Skeletal muscle satellite cell (primary cell): ENCODE measurements at regions not wholly inside any gene's neighbourhood (a gene's known extent, or its start where the extent isn't known, plus 50 kb on each side); places are given as distances from the start of the nearest gene placed in this dataset.

ENCODE experiments used
- H3K27me3 ChIP-seq: 2 replicates; pipeline ENCODE4 v1.7.0; 2013; ENCODE audit warnings: low read length; ENCODE audit not compliant: control insufficient read depth, insufficient read depth
- H3K36me3 ChIP-seq: 2 replicates; pipeline ENCODE4 v1.7.0; 2013; ENCODE audit warnings: mild to moderate bottlenecking, control low read depth, low read length; ENCODE audit not compliant: insufficient read depth
- H3K4me1 ChIP-seq: 2 replicates; pipeline ENCODE4 v1.7.0; 2013; ENCODE audit warnings: low read length; ENCODE audit not compliant: control insufficient read depth, insufficient read depth
- H3K4me2 ChIP-seq: 2 replicates; pipeline ENCODE4 v1.7.0; 2013; ENCODE audit warnings: mild to moderate bottlenecking, low read length
- H3K4me3 ChIP-seq: 2 replicates; pipeline ENCODE4 v1.7.0; 2013; ENCODE audit warnings: low read length
- H3K9ac ChIP-seq: 2 replicates; pipeline ENCODE4 v1.7.0; 2013; ENCODE audit warnings: mild to moderate bottlenecking, low read depth, low read length, moderate library complexity
- H3K9me3 ChIP-seq: replicated peaks from 2 replicates; pipeline ENCODE4 v1.7.0; 2013; ENCODE audit warnings: mild to moderate bottlenecking, control low read depth, low read length

DNA sequence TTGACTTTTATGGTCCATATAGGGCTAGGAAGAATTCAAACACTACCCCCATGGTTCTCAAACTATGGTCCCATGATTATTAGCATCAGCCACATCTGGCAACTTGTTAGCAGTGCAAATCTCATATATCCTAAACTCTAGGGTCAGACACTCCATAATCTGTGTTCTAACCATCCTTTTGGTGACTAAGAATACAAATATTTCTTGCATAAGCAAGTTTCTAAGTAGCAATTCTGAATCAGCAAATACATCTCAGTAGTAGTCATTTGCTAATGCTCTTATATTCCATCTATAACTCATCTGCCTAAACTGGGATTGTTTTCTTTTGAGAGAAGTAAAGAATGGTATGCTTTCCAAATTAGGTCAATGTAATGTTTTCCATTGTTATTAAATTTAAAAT, 447.3 kb downstream of the TMX3 start:
- H3K9ac ChIP-seq: no peak overlapping the region
- H3K9me3 ChIP-seq: no peaks in the 10 kb centered on the region
- no peaks in the 10 kb centered on the region for H3K27me3 ChIP-seq
- H3K4me3 ChIP-seq: no peak overlapping the region
- H3K4me1 ChIP-seq: peaks cover 26% of the 10 kb centered on the region
- H3K4me2 ChIP-seq: no peak overlapping the region
- no peaks in the 10 kb centered on the region for H3K36me3 ChIP-seq

DNA sequence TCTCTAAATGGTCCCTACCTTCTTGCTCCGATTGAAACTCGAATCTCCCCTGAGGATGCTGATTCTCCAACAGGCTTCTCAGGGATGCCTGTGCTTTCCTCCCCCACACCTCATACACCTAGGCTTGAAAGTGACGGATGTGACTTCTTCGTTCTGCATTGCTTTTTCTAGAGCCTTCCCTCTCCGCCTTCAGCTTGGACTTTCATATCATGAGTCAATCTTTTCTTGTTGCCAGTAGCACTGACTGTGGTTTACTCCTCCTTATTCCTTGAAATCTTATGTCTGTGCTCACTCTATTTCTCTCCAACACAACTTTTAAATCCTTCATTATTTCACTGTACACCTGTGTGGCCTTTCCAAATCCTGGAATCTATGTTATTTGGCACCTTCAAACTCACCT, 451.4 kb downstream of the TMX3 start:
- Histone ChIP-seq H3K36me3 (no peaks in the 10 kb centered on the region), H3K4me3 (peak overlapping the region; percentile 40), H3K4me2 (peak overlapping the region; percentile 66), H3K9me3 (no peaks in the 10 kb centered on the region), H3K27me3 (no peaks in the 10 kb centered on the region), H3K9ac (peak overlapping the region; percentile 35), H3K4me1 (peaks cover 36% of the 10 kb centered on the region)

DNA sequence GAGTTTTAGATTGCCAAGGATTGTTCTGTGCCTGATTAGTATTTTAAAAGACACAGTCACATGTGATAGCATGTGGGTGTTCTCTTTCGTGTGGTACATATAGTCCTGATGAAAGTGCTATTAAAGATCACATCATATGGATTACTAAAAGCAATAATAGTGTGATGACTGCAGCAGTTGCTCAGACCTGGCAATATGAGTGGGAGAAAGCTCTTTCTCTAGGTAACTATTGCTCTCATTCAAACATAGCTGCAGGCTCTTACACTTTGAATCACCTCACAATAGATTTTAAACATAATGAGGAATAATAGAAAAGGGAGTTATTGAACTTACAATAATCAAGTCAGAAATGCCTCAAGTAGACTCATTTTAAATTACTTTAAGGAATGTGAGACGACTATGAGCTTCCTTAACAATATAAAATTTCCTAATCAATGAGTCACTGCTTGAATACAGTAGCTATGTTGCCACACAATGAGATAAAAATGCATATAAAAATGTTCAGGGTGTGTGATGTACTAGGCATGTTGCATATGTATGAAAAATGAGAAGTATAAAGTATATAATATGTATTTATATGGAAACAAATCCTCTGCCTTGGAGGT, 452.1 kb downstream of the TMX3 start:
- no peaks in the 10 kb centered on the region for H3K9me3 ChIP-seq
- peak overlapping the region; percentile 55 for H3K9ac ChIP-seq
- H3K4me3 ChIP-seq: peak overlapping the region; percentile 16
- peak overlapping the region; percentile 66 for H3K4me2 ChIP-seq
- H3K4me1 ChIP-seq: peaks cover 29% of the 10 kb centered on the region
- no peaks in the 10 kb centered on the region for H3K36me3 ChIP-seq
- H3K27me3 ChIP-seq: no peaks in the 10 kb centered on the region

GRCh38 chr18:68256418-68257067, 458.4 kb downstream of the TMX3 start:
- Histone ChIP-seq H3K4me3 (no peak overlapping the region), H3K36me3 (no peaks in the 10 kb centered on the region), H3K9ac (no peak overlapping the region), H3K9me3 (no peaks in the 10 kb centered on the region), H3K4me1 (peaks cover under 1% of the 10 kb centered on the region), H3K27me3 (no peaks in the 10 kb centered on the region), H3K4me2 (no peak overlapping the region)

DNA sequence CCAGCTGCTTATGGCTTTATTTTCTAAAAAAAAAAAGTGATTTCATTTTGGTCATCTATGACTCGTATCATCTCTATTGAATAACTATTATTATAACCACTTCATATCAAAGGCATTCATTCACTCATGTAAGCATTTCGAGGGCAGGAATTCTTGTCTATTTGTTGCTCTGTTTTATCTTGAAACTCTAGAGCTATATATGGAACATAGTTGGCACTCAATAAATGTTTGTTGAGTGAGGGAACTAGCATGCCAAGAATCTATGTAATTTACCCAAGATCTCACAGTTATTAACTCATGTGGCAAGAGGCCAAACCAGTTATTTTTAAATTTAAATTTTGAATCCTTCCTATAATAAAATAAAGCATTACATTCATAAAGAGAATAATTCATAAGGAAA, 470.1 kb downstream of the TMX3 start:
- Histone ChIP-seq H3K4me1 (peaks cover 5% of the 10 kb centered on the region), H3K27me3 (no peaks in the 10 kb centered on the region), H3K4me3 (no peak overlapping the region), H3K4me2 (no peak overlapping the region), H3K36me3 (no peaks in the 10 kb centered on the region), H3K9me3 (no peaks in the 10 kb centered on the region), H3K9ac (no peak overlapping the region)

DNA sequence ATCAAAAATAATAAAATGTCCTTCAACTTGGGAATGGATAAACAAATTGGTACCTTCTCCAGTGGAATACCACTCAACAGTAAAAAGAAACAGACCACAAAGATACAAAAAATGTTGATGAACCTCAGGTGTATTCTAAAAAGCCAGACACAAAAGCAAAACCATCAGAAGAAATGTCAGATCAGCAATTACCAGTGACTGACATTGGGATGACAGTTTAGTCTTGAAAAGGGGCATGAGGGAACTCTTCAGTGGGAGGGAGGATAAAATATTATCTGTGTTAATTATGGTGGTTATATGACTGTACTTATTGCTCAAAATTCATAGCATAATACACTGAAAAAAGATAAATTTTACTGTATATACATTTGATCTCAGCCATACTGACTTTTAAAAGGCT, 473.0 kb downstream of the TMX3 start:
- peaks cover 5% of the 10 kb centered on the region for H3K4me1 ChIP-seq
- H3K9me3 ChIP-seq: no peaks in the 10 kb centered on the region
- no peak overlapping the region for H3K9ac ChIP-seq
- no peak overlapping the region for H3K4me2 ChIP-seq
- no peak overlapping the region for H3K4me3 ChIP-seq
- H3K27me3 ChIP-seq: no peaks in the 10 kb centered on the region
- no peaks in the 10 kb centered on the region for H3K36me3 ChIP-seq

DNA sequence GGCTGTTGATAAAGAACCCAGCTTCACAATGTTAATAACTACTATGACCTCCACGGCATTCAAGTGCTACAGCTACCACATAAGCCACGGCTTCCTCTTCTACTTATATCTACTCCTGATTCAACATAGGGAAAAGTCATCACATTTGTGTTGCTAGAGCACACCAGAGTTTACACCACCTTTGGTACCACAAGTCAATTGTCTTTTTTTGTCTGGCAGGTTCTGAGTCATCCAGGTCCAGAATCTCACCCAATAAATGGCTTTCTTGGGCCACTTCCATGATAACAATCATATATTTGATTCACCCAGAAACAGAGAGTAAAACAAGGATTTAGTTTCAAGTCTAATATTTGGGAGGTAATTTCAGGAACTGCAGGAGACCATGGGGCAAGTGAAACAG, 480.2 kb downstream of the TMX3 start:
- Histone ChIP-seq H3K9ac (no peak overlapping the region), H3K4me2 (no peak overlapping the region), H3K27me3 (no peaks in the 10 kb centered on the region), H3K4me1 (no peaks in the 10 kb centered on the region), H3K36me3 (no peaks in the 10 kb centered on the region), H3K9me3 (no peaks in the 10 kb centered on the region), H3K4me3 (no peak overlapping the region)

- no peaks in the 10 kb centered on the region for H3K9me3 ChIP-seq
- no peak overlapping the region for H3K9ac ChIP-seq
- H3K4me2 ChIP-seq: no peak overlapping the region
Measured at GRCh38 chr18:68234131-68234530, 480.8 kb downstream of the TMX3 start.

GRCh38 chr18:68233018-68233417, 481.9 kb downstream of the TMX3 start:
- H3K36me3 ChIP-seq: no peaks in the 10 kb centered on the region
- no peaks in the 10 kb centered on the region for H3K4me1 ChIP-seq
- no peaks in the 10 kb centered on the region for H3K9me3 ChIP-seq
- no peak overlapping the region for H3K4me3 ChIP-seq
- H3K27me3 ChIP-seq: no peaks in the 10 kb centered on the region
- H3K9ac ChIP-seq: no peak overlapping the region
- no peak overlapping the region for H3K4me2 ChIP-seq

More at GRCh38 chr18:68234131-68234530, 480.8 kb downstream of the TMX3 start:
- H3K4me3 ChIP-seq: no peak overlapping the region
- H3K36me3 ChIP-seq: no peaks in the 10 kb centered on the region
- no peaks in the 10 kb centered on the region for H3K4me1 ChIP-seq
- H3K27me3 ChIP-seq: no peaks in the 10 kb centered on the region

- no peak overlapping the region for H3K4me3 ChIP-seq
- H3K4me2 ChIP-seq: no peak overlapping the region
- no peak overlapping the region for H3K9ac ChIP-seq
- H3K9me3 ChIP-seq: no peaks in the 10 kb centered on the region
- no peaks in the 10 kb centered on the region for H3K4me1 ChIP-seq
- H3K27me3 ChIP-seq: no peaks in the 10 kb centered on the region
- H3K36me3 ChIP-seq: no peaks in the 10 kb centered on the region
Measured at GRCh38 chr18:68229351-68229750, 485.6 kb downstream of the TMX3 start.

- Histone ChIP-seq H3K4me2 (no peak overlapping the region), H3K4me1 (peaks cover 3% of the 10 kb centered on the region), H3K36me3 (no peaks in the 10 kb centered on the region), H3K27me3 (no peaks in the 10 kb centered on the region), H3K9me3 (no peaks in the 10 kb centered on the region), H3K4me3 (no peak overlapping the region), H3K9ac (no peak overlapping the region)
Measured at GRCh38 chr18:68221111-68221724, 493.7 kb downstream of the TMX3 start.

- H3K9me3 ChIP-seq: no peaks in the 10 kb centered on the region
- H3K36me3 ChIP-seq: no peaks in the 10 kb centered on the region
- no peak overlapping the region for H3K4me3 ChIP-seq
- H3K4me1 ChIP-seq: peaks cover 10% of the 10 kb centered on the region
- no peak overlapping the region for H3K4me2 ChIP-seq
- H3K9ac ChIP-seq: no peak overlapping the region
- H3K27me3 ChIP-seq: no peaks in the 10 kb centered on the region
Measured at GRCh38 chr18:68220458-68220857, 494.4 kb downstream of the TMX3 start.
